ENCODE measurements at regions not wholly inside any gene's neighbourhood (a gene's known extent, or its start where the extent isn't known, plus 50 kb on each side); places are given as distances from the start of the nearest gene placed in this dataset.
A peak's percentile ranks its signal among the peaks of the same experiment; 100 is the strongest.

GRCh38 chr11:92662601-92663360 lies 306.7 kb upstream of the MTNR1B start:
- no peak for DNase-seq (ENCODE audit: low spot score)

- no peak for DNase-seq (ENCODE audit: low spot score)
Measured at GRCh38 chr11:92663539-92663938, 305.9 kb upstream of the MTNR1B start.

- DNase-seq (ENCODE audit: low spot score): peak; percentile 31
Measured at GRCh38 chr11:92667486-92668152, 301.8 kb upstream of the MTNR1B start.

GRCh38 chr11:92670308-92670890 lies 299.1 kb upstream of the MTNR1B start:
- DNase-seq (ENCODE audit: low spot score): no peak

- no peak for DNase-seq (ENCODE audit: low spot score)
Measured at GRCh38 chr11:92671081-92671480, 298.4 kb upstream of the MTNR1B start.

GRCh38 chr11:92675303-92675702 lies 294.1 kb upstream of the MTNR1B start:
- DNase-seq (ENCODE audit: low spot score): no peak

GRCh38 chr11:92675810-92676209 lies 293.6 kb upstream of the MTNR1B start:
- no peak for DNase-seq (ENCODE audit: low spot score)

GRCh38 chr11:92678008-92678611 lies 291.3 kb upstream of the MTNR1B start:
- no peak for DNase-seq (ENCODE audit: low spot score)

- no peak for DNase-seq (ENCODE audit: low spot score)
Measured at GRCh38 chr11:92681586-92681985, 287.9 kb upstream of the MTNR1B start.

- no peak for DNase-seq (ENCODE audit: low spot score)
Measured at GRCh38 chr11:92682136-92682535, 287.3 kb upstream of the MTNR1B start.

- no peak for DNase-seq (ENCODE audit: low spot score)
Measured at GRCh38 chr11:92682952-92683351, 286.5 kb upstream of the MTNR1B start.

GRCh38 chr11:92685049-92685448 lies 284.4 kb upstream of the MTNR1B start:
- DNase-seq (ENCODE audit: low spot score): no peak

GRCh38 chr11:92687724-92688123 lies 281.7 kb upstream of the MTNR1B start:
- no peak for DNase-seq (ENCODE audit: low spot score)

- no peak for DNase-seq (ENCODE audit: low spot score)
Measured at GRCh38 chr11:92688416-92688815, 281.0 kb upstream of the MTNR1B start.

GRCh38 chr11:92692826-92693546 lies 276.5 kb upstream of the MTNR1B start:
- DNase-seq (ENCODE audit: low spot score): no peak

GRCh38 chr11:92696076-92696475 lies 273.4 kb upstream of the MTNR1B start:
- no peak for DNase-seq (ENCODE audit: low spot score)

GRCh38 chr11:92697461-92698312 lies 271.8 kb upstream of the MTNR1B start:
- no peak for DNase-seq (ENCODE audit: low spot score)

- no peak for DNase-seq (ENCODE audit: low spot score)
Measured at GRCh38 chr11:92698742-92699141, 270.7 kb upstream of the MTNR1B start.

- no peak for DNase-seq (ENCODE audit: low spot score)
Measured at GRCh38 chr11:92702037-92702804, 267.2 kb upstream of the MTNR1B start.

GRCh38 chr11:92702805-92703448 lies 266.5 kb upstream of the MTNR1B start:
- no peak for DNase-seq (ENCODE audit: low spot score)
